Osteoblast (primary cell): ENCODE measurements at regions not wholly inside any gene's neighbourhood (a gene's known extent, or its start where the extent isn't known, plus 50 kb on each side); places are given as distances from the start of the nearest gene placed in this dataset.

Experiments
- DNase-seq: peaks from one replicate; pipeline ENCODE4 v3.0.0; 2011; ENCODE audit warnings: low spot score, mixed read lengths; ENCODE audit not compliant: insufficient read length; ENCODE audit errors: missing footprints
- H2AFZ ChIP-seq: 2 replicates; pipeline ENCODE4 v1.6.0; 2011; ENCODE audit warnings: mild to moderate bottlenecking, low read length
- H3K27ac ChIP-seq: 2 replicates; pipeline ENCODE4 v1.5.1; 2011; ENCODE audit warnings: mild to moderate bottlenecking, low read depth, low read length, moderate library complexity
- H3K27me3 ChIP-seq: 2 replicates; pipeline ENCODE4 v1.6.0; 2012; ENCODE audit warnings: mild to moderate bottlenecking, control low read depth, inconsistent platforms, low read length, moderate library complexity; ENCODE audit not compliant: insufficient read depth
- H3K36me3 ChIP-seq: 2 replicates; pipeline ENCODE4 v1.5.1; 2011; ENCODE audit warnings: mild to moderate bottlenecking, low read length, control low read depth, moderate library complexity; ENCODE audit not compliant: insufficient read depth
- H3K4me1 ChIP-seq: 2 replicates; pipeline ENCODE4 v1.5.1; 2011; ENCODE audit warnings: mild to moderate bottlenecking, low read length, control low read depth, moderate library complexity; ENCODE audit not compliant: insufficient read depth
- H3K4me2 ChIP-seq: 2 replicates; pipeline ENCODE4 v1.6.0; 2011; ENCODE audit warnings: mild to moderate bottlenecking, low read length; ENCODE audit not compliant: insufficient read depth
- H3K4me3 ChIP-seq: fragments of 200-600 bp; sonication (generic); 3 replicates; pipeline ENCODE4 v1.5.1; 2012; ENCODE audit warnings: mild to moderate bottlenecking, low read length, inconsistent platforms; ENCODE audit not compliant: insufficient read depth
- H3K79me2 ChIP-seq: 2 replicates; pipeline ENCODE4 v1.6.0; 2012; ENCODE audit warnings: mild to moderate bottlenecking, low read length, control low read depth, inconsistent platforms; ENCODE audit not compliant: insufficient read depth
- H3K9me3 ChIP-seq: 2 replicates; pipeline ENCODE4 v1.5.1; 2011; ENCODE audit warnings: low read depth, low read length, control low read depth
- H4K20me1 ChIP-seq: 2 replicates; pipeline ENCODE4 v1.6.0; 2012; ENCODE audit warnings: mild to moderate bottlenecking, low read length, control low read depth; ENCODE audit not compliant: insufficient read depth
- CTCF ChIP-seq: IDR thresholded peaks from 2 replicates; pipeline ENCODE4 v1.5.1; 2011; ENCODE audit warnings: mild to moderate bottlenecking, low read depth, low read length, moderate library complexity; ENCODE audit errors: extremely low read depth

GRCh38 chr2:41543726-41544125 lies 504.1 kb upstream of the PKDCC start:
- Histone ChIP-seq H3K9me3 (no peaks in the 10 kb centered on the region), H3K4me1 (no peaks in the 10 kb centered on the region), H3K36me3 (no peaks in the 10 kb centered on the region), H2AFZ (no peak overlapping the region), H3K27ac (no peak overlapping the region), H4K20me1 (no peaks in the 10 kb centered on the region), H3K4me3 (no peak overlapping the region), H3K4me2 (no peak overlapping the region), H3K27me3 (no peaks in the 10 kb centered on the region), H3K79me2 (no peaks in the 10 kb centered on the region)
- TF ChIP-seq CTCF: no peak
- no peak for DNase-seq

- no peaks in the 10 kb centered on the region for H3K9me3 ChIP-seq
- H4K20me1 ChIP-seq: no peaks in the 10 kb centered on the region
- no peaks in the 10 kb centered on the region for H3K27me3 ChIP-seq
- H3K36me3 ChIP-seq: no peaks in the 10 kb centered on the region
- DNase-seq: no peak
- H2AFZ ChIP-seq: no peak overlapping the region
- H3K27ac ChIP-seq: no peak overlapping the region
- no peaks in the 10 kb centered on the region for H3K79me2 ChIP-seq
- no peak overlapping the region for H3K4me3 ChIP-seq
- no peak overlapping the region for H3K4me2 ChIP-seq
- no peak for TF ChIP-seq CTCF
- H3K4me1 ChIP-seq: no peaks in the 10 kb centered on the region
Measured at GRCh38 chr2:41544709-41545108, 503.1 kb upstream of the PKDCC start.

GRCh38 chr2:41546031-41546430 lies 501.8 kb upstream of the PKDCC start:
- Histone ChIP-seq H3K4me2 (no peak overlapping the region), H2AFZ (no peak overlapping the region), H4K20me1 (no peaks in the 10 kb centered on the region), H3K9me3 (no peaks in the 10 kb centered on the region), H3K36me3 (no peaks in the 10 kb centered on the region), H3K27ac (no peak overlapping the region), H3K79me2 (no peaks in the 10 kb centered on the region), H3K4me1 (no peaks in the 10 kb centered on the region), H3K4me3 (no peak overlapping the region), H3K27me3 (no peaks in the 10 kb centered on the region)
- DNase-seq: no peak
- no peak for TF ChIP-seq CTCF

- no peaks in the 10 kb centered on the region for H3K36me3 ChIP-seq
- H2AFZ ChIP-seq: no peak overlapping the region
- no peaks in the 10 kb centered on the region for H3K27me3 ChIP-seq
- no peaks in the 10 kb centered on the region for H3K79me2 ChIP-seq
- TF ChIP-seq CTCF: no peak
- H4K20me1 ChIP-seq: no peaks in the 10 kb centered on the region
- no peak overlapping the region for H3K4me3 ChIP-seq
- DNase-seq: no peak
- no peak overlapping the region for H3K27ac ChIP-seq
- no peaks in the 10 kb centered on the region for H3K9me3 ChIP-seq
- H3K4me2 ChIP-seq: no peak overlapping the region
- no peaks in the 10 kb centered on the region for H3K4me1 ChIP-seq
Measured at GRCh38 chr2:41568648-41569047, 479.2 kb upstream of the PKDCC start.
